Nephron (organoid): ENCODE measurements at regions not wholly inside any gene's neighbourhood (a gene's known extent, or its start where the extent isn't known, plus 50 kb on each side); places are given as distances from the start of the nearest gene placed in this dataset.

Experiments
- H3K27ac Mint-ChIP-seq, 3 experiments: 2 replicates each; pipeline ENCODE4 v1.8.0; 2020; ENCODE audit warnings: mixed read lengths in 3 of 3, mild to moderate bottlenecking in 2 of 3, moderate library complexity in 1 of 3
- H3K27me3 Mint-ChIP-seq: 2 replicates; pipeline ENCODE4 v1.8.0; 2021; ENCODE audit warnings: low read depth, mild to moderate bottlenecking, moderate library complexity, mixed read lengths
- H3K36me3 Mint-ChIP-seq: 2 replicates; pipeline ENCODE4 v1.8.0; 2020; ENCODE audit warnings: low read depth, mixed read lengths
- H3K4me1 Mint-ChIP-seq: 2 replicates; pipeline ENCODE4 v1.8.0; 2020; ENCODE audit warnings: mixed read lengths
- H3K4me3 Mint-ChIP-seq, 3 experiments: 2 replicates each; pipeline ENCODE4 v1.8.0; 2020; ENCODE audit warnings: mild to moderate bottlenecking in 3 of 3, mixed read lengths in 3 of 3, moderate library complexity in 2 of 3
- H3K9me3 Mint-ChIP-seq: 2 replicates; pipeline ENCODE4 v1.8.0; 2020; ENCODE audit warnings: mixed read lengths
- TF ChIP-seq, protein P1 (sequence below), 3 experiments: fragments of 200-600 bp; sonication (generic); IDR thresholded peaks; one replicate each; pipeline ENCODE4 v1.5.0; 2021; ENCODE audit warnings: antibody characterized with exemption in 3 of 3; ENCODE audit not compliant: unreplicated experiment in 3 of 3

GRCh38 chr1:37240897-37241296 is 206.6 kb upstream of the GRIK3 start:
- no peaks in the 10 kb centered on the region for H3K36me3 Mint-ChIP-seq
- TF ChIP-seq, protein P1, sequence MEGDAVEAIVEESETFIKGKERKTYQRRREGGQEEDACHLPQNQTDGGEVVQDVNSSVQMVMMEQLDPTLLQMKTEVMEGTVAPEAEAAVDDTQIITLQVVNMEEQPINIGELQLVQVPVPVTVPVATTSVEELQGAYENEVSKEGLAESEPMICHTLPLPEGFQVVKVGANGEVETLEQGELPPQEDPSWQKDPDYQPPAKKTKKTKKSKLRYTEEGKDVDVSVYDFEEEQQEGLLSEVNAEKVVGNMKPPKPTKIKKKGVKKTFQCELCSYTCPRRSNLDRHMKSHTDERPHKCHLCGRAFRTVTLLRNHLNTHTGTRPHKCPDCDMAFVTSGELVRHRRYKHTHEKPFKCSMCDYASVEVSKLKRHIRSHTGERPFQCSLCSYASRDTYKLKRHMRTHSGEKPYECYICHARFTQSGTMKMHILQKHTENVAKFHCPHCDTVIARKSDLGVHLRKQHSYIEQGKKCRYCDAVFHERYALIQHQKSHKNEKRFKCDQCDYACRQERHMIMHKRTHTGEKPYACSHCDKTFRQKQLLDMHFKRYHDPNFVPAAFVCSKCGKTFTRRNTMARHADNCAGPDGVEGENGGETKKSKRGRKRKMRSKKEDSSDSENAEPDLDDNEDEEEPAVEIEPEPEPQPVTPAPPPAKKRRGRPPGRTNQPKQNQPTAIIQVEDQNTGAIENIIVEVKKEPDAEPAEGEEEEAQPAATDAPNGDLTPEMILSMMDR (IDR thresholded peaks at IDR 0.05; ENCODE audit: unreplicated experiment in 3 of 3): no peak

DNA sequence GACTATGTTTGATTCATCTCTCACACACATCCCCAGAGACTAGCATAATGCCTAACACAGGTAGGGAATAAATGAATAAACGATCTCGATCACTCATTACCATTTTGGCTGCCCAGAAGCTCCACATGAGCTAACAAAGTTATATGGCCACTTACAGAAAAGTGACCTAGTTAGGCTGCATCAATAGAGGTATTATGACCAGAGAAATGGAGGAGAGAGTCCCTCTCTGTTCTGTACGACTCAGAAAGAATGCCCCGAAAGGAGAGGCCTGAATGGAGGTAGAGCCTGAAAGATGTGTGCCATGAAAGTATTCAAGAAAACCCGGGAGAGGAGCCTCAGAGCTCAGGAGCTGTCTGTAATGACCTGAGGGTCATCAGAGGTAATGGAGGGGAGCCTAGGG is 208.2 kb upstream of the GRIK3 start:
- Mint-ChIP-seq H3K4me1 (no peaks in the 10 kb centered on the region), H3K27ac (no peak overlapping the region), H3K4me3 (no peak overlapping the region), H3K36me3 (no peaks in the 10 kb centered on the region), H3K27me3 (peaks cover 72% of the 10 kb centered on the region), H3K9me3 (no peaks in the 10 kb centered on the region)
- TF ChIP-seq, protein P1 (IDR thresholded peaks at IDR 0.05; ENCODE audit: unreplicated experiment in 3 of 3): no peak

More at GRCh38 chr1:37240897-37241296, 206.6 kb upstream of the GRIK3 start:
- no peak overlapping the region for H3K27ac Mint-ChIP-seq
- H3K27me3 Mint-ChIP-seq: peaks cover 72% of the 10 kb centered on the region
- H3K9me3 Mint-ChIP-seq: no peaks in the 10 kb centered on the region
- H3K4me3 Mint-ChIP-seq: no peak overlapping the region
- H3K4me1 Mint-ChIP-seq: no peaks in the 10 kb centered on the region

DNA sequence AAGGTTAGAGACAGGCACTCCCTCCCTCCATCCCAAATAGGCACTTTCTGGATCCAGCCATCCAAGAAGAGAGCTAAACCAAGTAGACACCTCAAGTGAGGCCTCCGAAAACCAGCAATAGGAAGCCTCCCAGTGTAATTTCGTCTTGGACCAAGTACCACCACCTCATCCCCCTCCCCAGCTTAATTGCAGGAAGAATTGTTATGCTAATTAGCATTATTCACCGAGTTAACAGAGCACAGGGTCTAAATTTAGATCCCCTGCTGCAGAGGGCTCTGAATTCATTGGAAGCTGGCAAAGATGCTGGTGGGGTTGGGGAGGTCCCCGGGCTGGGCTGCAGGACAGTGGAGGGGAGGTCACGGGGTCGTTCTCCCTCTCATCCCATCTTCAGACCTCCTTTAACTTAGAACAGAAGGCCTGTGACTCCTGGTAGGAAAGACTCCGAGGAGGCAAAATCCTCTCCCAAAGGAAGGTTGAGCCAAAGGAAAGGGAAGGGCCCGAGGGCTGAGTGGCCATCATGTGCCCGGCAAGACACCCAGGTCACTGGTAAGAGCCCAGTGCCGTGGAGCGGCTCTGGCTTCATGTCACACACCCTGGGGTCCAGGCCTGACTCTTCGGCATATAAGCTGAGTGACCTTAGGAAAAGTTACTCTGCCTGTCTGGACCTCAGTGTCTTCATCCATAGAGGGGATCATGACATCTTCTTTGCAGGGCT is 209.2 kb upstream of the GRIK3 start:
- Mint-ChIP-seq H3K4me3 (no peak overlapping the region), H3K27ac (no peak overlapping the region), H3K4me1 (no peaks in the 10 kb centered on the region), H3K27me3 (peaks cover 62% of the 10 kb centered on the region), H3K9me3 (no peaks in the 10 kb centered on the region), H3K36me3 (no peaks in the 10 kb centered on the region)
- TF ChIP-seq, protein P1 (IDR thresholded peaks at IDR 0.05; ENCODE audit: unreplicated experiment in 3 of 3): no peak

GRCh38 chr1:37244083-37244480 is 209.8 kb upstream of the GRIK3 start:
- H3K27me3 Mint-ChIP-seq: peaks cover 58% of the 10 kb centered on the region
- H3K36me3 Mint-ChIP-seq: no peaks in the 10 kb centered on the region
- no peaks in the 10 kb centered on the region for H3K4me1 Mint-ChIP-seq
- TF ChIP-seq, protein P1 (IDR thresholded peaks at IDR 0.05; ENCODE audit: unreplicated experiment in 3 of 3): no peak
- no peak overlapping the region for H3K4me3 Mint-ChIP-seq
- H3K9me3 Mint-ChIP-seq: no peaks in the 10 kb centered on the region
- H3K27ac Mint-ChIP-seq: no peak overlapping the region

DNA sequence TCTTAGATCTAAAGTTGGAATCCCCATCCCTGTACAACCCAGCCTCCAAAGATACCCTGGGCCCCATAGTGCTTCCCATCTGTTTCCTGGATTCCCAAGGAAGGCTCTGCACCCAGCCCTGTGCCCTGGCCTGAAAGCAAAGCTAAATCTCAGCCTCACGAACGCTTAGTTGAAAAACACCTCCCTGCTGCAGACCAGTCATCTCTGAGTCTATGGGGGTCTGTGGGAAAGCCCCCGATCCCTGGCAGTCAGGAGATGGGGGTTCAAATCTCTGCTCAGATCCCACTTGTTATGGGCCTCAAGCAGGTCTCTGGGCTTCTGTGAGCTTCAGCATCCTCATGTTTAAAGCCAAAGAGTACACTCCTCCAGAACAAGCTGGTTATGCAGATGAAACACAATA is 210.5 kb upstream of the GRIK3 start:
- Mint-ChIP-seq H3K9me3 (no peaks in the 10 kb centered on the region), H3K4me3 (no peak overlapping the region), H3K27me3 (peaks cover 58% of the 10 kb centered on the region), H3K27ac (no peak overlapping the region), H3K36me3 (no peaks in the 10 kb centered on the region), H3K4me1 (no peaks in the 10 kb centered on the region)
- TF ChIP-seq, protein P1 (IDR thresholded peaks at IDR 0.05; ENCODE audit: unreplicated experiment in 3 of 3): no peak

DNA sequence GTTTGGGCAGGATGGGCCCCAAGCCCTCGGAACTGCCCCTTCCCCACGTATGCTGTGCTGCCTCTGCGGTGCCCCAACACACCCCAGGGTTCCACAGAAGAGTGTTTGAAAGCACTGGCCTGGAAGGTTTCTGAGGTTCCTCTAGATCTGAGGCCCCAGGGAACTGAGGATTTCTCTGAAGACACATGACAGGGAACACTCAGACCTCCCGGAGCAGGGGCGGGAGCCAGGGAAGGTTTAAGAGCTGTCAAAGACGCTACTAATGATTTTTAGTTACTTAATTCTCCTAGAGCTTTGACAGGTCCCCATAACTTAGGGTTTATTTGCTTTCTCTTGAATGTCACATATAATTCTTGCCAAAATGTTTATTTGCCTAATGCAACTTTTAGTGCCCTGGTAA is 212.3 kb upstream of the GRIK3 start:
- Mint-ChIP-seq H3K36me3 (no peaks in the 10 kb centered on the region), H3K9me3 (no peaks in the 10 kb centered on the region), H3K27me3 (peaks cover 50% of the 10 kb centered on the region), H3K4me3 (no peak overlapping the region), H3K4me1 (no peaks in the 10 kb centered on the region), H3K27ac (no peak overlapping the region)
- TF ChIP-seq, protein P1 (IDR thresholded peaks at IDR 0.05; ENCODE audit: unreplicated experiment in 3 of 3): no peak
